Smooth muscle cell of the brain vasculature (primary cell): ENCODE measurements at regions not wholly inside any gene's neighbourhood (a gene's known extent, or its start where the extent isn't known, plus 50 kb on each side); places are given as distances from the start of the nearest gene placed in this dataset.

Experiments
- DNase-seq: peaks from one replicate; pipeline ENCODE4 v3.0.0-alpha.2; 2012; ENCODE audit warnings: low read depth, low spot score

DNA sequence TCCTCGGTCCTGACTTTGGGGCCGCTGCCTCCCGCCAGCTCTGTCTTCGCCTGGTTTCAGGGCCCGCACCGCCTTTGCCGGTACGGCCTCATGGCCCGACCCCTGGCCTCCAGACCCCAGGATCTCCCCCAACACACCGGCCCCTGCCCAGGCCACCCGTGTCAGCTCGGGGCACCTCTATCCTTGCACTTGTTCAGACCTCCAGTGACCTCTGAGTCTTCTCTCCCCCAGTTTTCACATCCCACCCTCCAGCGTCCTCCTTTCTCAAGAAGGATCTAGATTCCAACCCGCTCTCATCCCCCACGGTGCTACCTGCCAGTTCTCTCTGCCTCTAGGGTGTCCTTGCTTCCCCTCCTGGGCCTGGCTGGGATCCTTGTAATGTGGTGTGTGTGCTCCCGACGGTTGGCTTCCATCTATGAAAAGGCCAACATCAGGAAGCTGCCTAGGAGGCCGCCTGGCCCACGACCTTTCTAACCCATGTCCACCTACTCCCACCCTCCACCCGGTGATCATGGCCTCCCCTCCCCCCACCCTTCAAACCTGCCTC is 61.1 kb downstream of the SPATA31C2 start:
- DNase-seq: no peak

DNA sequence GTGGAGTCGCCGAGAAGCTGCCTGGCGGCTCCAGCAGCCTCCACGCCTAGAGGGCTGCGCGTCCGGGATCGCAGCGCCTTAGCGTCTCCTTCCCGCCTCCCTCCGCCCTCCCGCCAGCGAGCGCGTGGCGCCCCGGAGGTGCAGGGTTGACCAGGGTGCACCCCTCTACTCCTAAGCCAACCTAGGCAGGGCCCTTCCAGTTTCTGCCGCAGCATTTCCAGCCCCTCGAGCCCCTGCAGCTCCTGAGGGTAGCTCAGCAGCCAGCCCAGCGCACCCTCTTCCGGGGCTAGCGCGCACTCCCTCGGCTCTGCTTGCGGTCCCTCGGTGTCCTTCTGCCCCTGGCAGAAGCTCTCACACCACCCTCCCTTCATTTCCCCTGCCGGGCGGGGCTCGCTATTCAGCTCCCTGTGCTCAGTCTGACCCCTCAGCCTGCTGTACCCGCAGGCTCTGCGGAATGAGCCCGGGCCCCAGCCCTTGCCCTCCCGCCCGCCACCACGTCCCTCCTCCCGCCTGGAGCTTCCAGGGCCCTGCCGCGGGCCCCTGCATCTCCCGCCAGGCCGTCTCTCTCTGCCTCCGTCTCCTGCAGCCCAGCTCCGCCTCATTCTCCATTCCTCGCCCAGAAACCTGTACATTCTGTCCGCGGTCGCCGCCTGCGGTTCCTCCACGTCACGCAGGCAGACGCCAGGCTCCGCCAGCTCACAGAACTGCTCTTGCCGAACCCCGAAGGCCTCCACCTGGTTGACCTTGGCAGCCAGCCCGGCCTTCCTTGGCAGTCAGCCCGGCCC is 61.8 kb downstream of the SPATA31C2 start:
- DNase-seq: peak; percentile 77

DNA sequence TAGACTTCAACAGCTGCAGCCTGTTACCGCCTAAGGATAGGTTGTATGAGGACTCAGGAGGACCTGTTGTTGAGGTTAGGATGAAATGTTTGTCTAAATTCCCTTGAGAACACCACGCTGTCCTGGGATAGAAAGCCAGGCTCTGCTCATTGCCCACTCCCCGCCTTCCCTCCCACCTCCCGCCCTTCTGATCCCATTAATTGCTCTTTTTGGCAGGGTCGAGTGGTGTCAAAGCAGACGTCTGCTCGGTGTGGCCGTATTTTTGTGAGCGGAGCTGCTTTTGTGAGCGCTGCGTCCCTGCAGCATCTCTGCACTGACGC is 62.3 kb downstream of the SPATA31C2 start:
- DNase-seq: no peak

DNA sequence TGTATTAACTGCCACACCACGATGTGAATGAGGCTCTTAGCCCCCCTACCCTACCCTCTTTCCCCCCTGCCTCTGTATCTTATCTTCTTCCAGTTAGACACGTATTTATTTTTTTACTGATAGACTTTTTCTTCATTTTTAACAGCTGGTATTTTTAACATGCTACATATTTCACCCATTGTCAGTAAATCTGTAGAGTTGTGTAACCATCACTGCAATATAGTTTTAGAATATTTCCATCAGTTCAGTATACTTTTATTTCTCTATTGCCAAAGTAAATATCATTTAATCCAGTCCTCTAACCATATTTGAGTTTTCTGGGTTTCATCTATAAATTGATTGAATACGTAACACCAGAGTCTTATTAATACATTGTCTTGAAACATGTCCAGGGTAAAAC is 62.8 kb downstream of the SPATA31C2 start:
- DNase-seq: no peak

DNA sequence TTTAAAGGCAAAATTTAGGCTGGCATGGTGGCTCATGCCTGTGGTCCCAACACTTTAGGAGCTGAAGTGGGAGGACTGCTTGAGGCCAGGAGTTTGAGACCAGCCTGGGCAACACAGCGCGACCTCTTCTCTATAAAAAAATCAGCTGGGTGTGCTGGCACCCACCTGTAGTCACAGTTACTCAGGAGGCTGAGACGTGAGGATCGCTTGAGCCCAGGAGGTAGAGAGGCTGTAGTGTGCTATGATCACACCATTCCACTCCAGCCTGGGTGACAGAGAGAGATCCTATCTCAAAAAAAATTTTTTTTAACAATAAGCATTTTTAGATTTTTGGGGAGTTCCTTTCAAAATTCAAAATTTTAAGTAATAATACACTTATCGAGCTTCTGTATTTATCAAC is 63.3 kb downstream of the SPATA31C2 start:
- DNase-seq: no peak

DNA sequence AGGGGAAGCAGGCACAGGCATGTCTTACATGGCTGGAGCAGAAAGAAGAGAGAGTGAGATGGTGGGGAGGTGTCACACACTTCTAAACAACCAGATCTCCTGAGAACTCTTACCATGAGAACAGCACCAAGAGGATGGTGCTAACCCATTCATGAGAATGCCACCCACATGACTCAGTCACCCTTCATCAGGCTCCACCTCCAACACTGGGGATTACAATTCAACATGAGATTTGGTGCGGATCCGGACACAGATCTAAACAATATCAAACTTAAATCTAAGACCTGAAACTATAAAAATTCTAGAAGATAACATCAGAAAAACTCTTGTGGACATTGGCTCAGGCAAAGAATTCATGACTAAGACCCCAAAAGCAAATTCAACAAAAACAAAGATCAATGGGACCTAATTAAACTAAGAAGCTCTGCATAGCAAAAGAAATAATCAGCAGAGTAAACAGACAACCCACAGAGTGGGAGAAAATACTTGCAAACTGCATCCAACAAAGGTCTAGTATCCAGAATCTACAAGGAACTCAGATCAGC is 65.4 kb downstream of the SPATA31C2 start:
- no peak for DNase-seq

DNA sequence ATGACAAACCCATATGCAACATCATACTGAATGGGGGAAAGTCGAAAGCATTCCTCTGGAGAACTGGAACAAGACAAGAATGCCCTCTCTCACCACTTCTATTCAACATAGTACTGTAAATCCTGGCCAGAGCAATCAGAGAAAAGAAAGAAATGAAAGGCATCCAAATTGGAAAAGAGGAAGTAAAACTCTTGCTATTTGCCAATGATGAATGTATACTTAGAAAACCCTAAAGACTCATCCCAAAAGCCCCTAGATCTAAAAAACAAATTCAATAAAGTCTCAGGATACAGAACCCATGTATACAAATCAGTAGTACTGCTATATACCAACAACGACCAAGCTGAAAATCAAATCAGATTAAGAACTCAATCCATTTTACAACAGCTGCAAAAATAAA is 66.9 kb downstream of the SPATA31C2 start:
- no peak for DNase-seq

DNA sequence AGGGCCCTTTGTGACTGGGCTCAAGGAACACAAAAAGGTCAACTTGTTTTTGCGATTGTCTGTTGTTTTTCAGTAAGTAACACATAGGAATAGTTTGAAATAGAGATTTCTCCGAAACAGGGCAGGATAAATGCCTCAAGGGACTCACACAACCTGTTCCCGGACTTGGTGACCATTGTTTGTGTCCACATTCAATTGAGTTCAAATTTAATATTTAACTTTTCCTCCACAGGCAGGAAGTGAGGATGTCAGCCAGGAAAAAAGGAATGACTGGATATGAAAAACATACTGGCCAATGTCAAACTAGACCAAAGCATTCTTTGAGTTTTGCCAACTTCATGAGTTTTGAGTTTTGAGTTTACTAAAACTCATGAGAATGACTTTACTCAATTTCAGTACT is 72.7 kb downstream of the SPATA31C2 start:
- DNase-seq: no peak

DNA sequence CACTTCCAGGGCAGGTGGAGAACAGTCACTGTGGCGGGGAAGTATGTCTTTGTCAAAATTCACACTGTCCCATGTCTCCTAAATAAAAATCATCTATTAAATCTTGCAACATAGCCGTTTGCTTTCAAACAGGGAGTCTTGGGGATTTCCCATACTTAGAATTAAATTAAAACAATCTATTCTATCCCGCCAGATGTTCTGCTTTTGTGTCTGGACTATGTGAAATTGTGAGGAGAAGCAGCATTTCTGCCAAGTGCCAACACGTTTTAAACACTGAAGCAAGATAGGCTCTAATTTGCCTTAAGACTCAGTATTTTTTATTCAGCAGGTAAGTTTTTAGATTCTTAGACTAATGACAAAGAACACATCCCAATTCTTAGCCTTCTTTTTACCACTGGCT is 73.7 kb downstream of the SPATA31C2 start:
- DNase-seq: no peak

DNA sequence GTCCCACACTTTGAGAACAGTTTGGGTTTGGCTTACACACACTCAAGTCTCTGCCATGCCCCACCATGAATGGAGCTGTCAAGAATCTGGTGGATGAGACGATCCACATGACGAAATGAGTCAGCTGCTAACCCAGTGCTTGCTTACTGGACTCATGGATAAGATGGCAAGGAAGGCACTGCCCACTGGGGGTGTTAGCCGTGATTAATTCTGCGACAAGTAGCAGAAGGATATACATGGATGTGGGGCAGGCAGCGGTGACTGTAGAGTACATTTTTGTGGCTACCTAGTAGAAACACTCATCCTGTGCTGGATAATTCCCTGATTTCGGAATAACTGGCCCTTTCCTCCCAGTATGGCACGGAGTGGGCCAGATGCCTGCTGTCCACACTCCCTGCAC is 77.5 kb downstream of the SPATA31C2 start:
- DNase-seq: no peak

DNA sequence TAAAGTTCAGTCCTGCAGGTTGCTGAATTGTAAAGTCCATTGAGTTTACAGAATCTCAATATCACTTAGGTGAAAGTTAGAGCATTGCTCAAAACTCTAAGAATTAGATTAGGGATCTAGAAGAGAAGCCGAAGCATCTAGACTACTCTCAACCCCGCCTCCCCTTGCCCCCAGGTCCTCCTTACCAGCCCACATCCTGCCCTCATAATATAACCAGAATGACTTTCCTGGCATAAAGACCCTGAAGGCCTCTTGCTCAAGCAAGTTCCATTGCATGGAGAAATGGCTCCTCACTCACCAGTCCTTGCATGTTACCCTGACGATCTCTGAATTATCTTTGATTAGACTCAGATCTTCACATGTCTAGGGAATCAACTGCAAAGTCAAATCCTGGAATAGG is 78.8 kb downstream of the SPATA31C2 start:
- no peak for DNase-seq

DNA sequence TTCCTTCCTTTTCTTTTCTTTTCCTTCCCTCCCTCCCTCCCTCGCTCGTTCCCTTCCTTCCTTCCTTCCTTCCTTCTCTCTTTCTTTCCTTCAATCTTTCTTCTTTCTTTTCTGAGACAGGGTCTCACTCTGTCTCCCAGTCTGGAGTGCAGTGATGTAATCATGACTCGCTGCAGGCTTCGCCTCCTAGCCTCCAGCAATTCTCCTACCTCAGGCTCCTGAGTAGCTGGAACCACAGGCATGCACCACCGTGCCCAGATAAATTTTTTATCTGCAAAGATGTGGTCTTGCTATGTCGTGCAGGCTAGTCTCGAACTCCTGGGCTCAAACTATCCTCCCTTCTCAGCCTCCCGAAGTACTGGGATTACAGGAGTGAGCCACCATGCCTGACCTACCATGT is 81.4 kb downstream of the SPATA31C2 start:
- DNase-seq: no peak

DNA sequence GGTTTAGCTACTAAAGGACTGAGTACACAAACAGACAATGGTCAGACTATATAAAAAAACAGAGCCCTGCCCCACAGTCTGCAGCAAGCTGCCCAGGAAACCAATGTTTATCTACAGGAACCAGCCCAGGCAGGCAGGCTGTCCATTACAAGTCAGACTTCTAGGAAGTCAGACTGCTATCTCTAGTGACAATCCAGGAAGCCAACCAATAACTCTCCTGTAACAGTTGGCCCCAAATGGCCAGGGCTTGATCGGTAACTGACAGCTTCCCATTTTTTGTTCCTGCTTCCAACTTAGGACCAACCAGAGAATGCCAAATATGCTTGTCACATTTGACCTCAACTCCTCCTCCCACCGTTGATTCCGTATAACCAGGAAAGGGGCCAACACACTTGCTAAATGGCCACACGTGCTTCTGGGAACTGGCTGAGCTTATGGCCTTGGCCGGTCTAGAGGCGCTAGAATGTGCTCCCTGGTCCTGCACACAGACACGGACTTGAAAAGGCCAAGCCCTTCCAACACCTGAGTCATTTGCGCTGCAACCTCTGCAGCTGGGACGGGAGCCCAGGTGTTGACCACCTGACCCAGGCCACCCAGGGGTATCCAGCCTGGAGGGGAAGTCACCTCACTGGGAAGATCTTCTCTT is 79.6 kb upstream of the CDK20 start:
- DNase-seq: no peak

DNA sequence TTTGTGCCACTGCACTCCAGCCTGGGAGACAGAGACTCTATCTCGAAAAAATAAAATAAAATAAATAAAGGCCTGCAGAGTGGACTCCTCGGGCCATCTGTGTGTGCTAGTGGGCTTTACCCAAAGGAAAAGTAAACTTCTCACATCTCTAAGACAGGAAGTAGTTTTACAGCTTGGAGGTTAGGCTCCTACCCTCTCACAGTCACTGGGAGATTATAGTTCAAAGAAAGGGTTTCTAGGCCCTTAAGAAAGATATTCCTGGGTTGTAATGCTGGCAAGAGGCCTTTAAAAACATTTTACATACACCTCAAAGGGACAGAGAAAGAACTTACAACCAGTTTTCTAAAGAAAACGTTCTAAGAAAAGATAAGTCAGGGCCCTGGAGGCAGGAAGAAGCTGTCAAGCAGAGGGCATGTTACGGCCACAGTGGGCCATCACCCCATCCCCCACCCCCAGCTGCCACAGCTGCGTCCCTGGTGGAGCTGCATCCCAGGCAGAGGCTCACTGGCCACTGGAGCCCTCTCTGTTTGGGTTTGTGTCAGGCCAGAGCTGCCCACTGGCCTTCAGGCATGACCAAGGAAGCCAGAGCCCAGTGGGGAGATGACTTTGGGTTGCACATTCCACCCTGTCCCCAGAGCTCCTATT is 78.1 kb upstream of the CDK20 start:
- no peak for DNase-seq

DNA sequence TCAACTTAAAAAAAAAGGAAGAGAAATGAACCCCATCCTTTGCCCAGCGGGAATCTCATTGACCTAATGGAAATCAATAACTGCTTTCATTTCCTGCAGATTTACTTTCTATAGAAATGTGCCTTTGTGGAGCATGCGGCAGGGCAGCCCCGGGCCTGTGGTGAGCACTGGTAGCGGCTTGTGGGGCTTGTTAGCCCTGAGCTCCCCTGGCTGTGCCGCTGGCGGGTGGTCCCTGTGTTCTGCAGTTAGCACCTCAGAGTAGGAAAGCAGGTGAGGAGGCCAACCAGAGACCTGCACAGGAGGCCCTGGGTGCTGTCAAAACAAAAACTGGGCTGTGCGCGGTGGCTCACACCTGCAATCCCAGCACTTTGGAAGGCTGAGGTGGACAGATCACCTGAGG is 76.8 kb upstream of the CDK20 start:
- no peak for DNase-seq

DNA sequence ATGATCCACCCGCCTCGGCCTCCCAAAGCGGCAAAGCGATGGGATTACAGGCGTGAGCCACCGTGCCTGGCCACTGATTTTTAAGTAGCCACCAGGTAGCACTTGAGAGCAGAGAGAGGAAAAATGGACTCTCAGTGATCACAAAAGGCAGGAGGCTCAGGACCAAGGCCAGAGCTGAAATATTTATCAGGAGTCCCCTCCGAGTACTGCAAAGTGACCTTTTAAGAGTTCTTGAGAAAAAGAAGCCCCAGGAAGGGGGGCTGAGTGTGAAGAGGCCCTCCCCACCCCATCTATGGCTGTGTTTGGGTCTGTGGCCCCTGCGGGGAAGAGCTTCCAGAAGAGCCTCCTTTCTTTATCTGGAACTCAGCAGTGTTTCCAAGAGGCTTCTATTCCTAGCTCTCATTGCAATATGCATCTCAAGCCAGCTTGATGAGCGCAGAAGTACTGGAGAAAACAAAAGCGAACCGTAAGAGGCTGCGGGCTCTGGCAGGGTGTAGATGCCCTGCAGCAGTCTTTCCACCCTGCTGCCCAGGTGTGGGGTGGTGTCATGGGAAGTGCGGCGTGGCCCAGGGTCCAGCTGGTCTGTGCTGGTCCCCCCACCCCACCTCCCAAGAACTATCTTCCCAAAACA is 75.5 kb upstream of the CDK20 start:
- no peak for DNase-seq

DNA sequence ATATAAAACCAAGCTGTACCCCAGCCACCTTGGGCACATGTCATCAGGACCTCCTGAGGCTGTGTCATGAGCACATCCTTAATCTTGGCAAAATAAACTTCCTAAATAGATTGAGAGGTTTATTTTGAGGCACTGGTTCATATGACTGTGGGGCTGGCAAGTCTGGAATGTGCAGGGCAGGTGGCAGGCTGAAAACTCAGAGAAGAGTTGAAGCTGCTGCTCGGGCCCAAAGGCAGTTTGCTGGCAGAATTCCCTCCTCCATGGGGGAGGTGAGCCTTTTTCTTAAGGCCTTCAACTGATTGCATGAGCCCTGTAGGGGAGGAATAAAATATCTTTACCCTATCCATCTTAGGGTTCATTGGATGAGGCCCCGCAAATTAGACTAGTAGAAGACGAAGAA is 72.2 kb upstream of the CDK20 start:
- DNase-seq: no peak

DNA sequence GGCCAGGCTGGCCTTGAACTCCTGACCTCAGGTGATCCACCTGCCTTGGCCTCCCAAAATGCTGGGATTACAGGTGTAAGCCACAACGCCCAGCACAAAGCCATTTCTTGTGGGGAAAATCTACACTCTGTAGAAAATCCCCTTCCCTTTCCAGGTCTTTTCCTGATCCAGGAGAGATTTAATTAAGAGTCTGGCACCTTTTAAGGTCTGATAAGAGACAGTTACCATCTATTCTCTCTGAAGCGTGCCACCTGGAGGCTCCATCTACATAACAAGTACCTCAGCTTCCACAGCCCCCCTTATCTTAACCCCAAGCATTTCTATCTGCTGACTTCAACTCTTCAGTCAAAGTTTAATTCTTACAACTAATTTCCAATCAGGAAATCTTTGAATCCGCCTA is 71.4 kb upstream of the CDK20 start:
- no peak for DNase-seq

DNA sequence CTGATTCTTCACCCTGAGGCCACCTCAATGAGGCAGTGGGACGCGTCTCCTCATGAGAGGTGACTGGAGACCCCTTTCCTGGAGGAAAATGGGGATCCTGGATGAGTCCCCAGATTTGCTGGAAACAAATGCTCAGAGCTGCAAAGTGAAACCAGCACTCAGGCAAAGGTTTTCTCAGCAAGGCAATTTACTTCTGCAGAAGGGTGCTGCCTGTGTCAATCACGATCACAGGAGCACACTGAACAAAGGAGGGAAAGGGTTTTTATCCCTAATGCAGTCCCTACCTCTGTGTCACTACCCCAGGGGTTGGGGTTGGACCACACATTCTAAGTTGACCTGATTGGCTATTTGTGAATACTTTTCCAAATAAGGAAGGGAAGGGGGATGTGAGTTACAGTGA is 69.9 kb upstream of the CDK20 start:
- DNase-seq: no peak

DNA sequence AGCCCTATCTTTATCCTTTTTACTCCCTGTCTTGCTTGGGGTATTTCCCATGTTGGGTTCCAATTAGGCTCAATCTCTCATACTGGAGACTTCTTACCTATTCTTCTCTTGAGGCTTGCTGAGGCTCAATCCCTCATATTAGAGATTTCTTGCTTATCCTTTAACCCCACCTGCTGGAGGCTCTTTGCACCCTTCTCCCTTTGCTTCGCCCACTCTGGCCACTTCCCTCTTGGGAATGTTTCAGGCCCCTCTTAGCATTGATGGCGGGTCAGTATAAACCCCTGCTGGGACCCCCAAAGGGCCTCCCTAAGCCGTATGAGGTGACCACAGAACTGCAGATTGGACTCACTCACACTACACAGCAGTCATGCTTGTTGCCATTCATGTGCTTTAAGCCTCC is 69.3 kb upstream of the CDK20 start:
- no peak for DNase-seq

DNA sequence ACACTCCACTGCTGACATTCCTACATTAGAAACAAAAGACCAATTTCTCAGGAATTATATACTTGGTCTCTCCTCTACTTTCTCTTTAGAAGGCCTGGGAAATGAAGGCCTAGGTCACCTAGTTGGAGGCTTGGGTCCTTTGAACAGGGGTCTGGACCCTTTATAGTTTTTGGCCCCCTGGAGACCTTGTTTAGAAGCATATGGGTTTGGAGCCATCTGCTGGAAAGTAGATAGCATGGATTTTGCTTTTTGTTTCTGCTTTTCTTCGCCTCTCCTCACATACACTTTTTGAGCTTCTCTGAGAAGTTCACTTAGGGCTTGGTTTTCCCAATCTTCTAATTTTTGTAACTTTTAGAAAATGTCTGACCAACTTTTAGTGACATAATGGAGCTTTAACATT is 67.1 kb upstream of the CDK20 start:
- no peak for DNase-seq

DNA sequence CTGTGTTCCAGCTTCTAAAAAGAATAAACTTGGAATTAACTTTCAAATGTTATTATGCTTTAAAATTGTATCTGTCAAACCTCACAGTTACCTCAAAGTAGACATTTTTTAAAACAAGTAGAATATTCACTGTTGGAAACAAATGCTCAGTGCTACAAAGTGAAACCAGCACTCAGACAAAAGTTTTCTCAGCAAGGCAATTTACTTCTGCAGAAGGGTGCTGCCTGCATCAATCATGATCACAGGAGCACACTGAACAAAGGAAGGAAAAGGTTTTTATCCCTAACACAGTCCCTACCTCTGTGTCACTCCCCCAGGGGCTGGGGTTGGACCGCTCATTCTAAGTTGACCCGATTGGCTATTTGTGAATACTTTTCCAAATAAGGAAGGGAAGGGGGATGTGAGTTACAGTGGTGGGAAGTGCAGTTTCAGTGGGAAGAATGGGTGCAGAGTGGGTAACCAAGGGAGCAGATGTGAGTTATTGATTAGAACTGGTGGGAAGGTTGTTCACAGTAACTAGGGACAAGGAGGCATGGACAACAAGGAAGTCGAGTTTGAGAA is 63.0 kb upstream of the CDK20 start:
- no peak for DNase-seq
